Globus pallidus (tissue), 1 donor: ENCODE measurements at regions not wholly inside any gene's neighbourhood (a gene's known extent, or its start where the extent isn't known, plus 50 kb on each side); places are given as distances from the start of the nearest gene placed in this dataset.
A peak's percentile ranks its signal among the peaks of the same experiment; 100 is the strongest.

ENCODE experiments used
- DNase-seq: peaks from one replicate; pipeline ENCODE4 v3.0.0-alpha.2; 2015; ENCODE audit warnings: low spot score

GRCh38 chr11:11177156-11177808 is 175.8 kb downstream of the CSNK2A3 start:
- DNase-seq: no peak

DNA sequence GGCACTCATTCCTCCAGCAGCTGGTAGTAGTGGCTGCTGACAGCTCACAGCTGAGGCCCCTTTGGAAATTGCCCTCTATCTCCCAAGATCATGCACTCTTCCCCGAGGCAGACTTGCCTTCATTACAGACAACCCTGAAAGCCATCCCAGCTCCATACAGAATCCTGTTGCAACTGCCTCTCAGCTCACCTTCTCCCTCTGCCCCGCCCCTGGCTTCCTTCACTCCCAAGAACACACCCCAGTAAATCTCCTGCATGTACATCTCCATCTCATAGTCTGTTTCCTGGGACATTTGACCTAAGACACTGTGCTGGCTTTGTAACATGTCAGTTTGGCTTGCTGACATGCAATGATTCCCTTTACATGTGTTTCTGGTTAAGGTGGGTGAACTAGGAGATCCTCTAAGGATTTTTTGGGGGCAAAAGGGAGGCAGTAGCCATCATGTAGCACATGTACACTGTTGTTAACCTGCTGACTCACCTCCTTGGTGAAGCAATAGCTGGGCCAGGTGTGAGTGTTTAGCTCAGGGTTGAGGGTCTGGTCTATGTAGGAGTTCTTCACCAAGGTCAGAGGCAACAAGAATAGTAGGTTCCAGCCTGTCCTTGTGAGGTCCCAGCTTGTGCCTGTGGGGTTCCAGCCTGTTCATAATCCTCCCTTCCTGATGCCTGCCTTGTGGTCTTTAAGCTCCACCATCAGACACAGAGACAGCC is 179.6 kb downstream of the CSNK2A3 start:
- DNase-seq: no peak

GRCh38 chr11:11171854-11172253 is 181.2 kb downstream of the CSNK2A3 start:
- no peak for DNase-seq

- no peak for DNase-seq
Measured at GRCh38 chr11:11171285-11171684, 181.8 kb downstream of the CSNK2A3 start.

- no peak for DNase-seq
Measured at GRCh38 chr11:11170352-11171084, 182.5 kb downstream of the CSNK2A3 start.

GRCh38 chr11:11169715-11170351 is 183.2 kb downstream of the CSNK2A3 start:
- DNase-seq: no peak

GRCh38 chr11:11167806-11168205 is 185.2 kb downstream of the CSNK2A3 start:
- DNase-seq: no peak

DNA sequence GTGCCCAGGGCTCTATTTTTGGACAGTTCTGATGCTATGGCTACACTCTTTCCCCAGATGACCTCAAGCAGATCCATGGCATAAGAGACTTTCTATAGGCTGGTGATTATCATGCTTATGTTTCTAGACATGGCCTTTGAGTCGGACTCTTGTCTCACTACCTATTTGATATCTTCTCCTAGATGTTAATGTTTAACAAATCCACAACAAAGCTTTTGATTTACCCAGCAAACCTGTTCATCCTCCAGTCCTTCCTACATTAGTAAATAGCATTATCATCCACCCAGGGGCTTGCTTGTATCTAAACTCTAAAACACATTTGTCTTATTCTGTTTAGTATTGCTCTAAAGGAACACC is 188.7 kb downstream of the CSNK2A3 start:
- no peak for DNase-seq

- DNase-seq: peak; percentile 18
Measured at GRCh38 chr11:11163669-11164333, 189.2 kb downstream of the CSNK2A3 start.

- DNase-seq: no peak
Measured at GRCh38 chr11:11163236-11163635, 189.8 kb downstream of the CSNK2A3 start.

DNA sequence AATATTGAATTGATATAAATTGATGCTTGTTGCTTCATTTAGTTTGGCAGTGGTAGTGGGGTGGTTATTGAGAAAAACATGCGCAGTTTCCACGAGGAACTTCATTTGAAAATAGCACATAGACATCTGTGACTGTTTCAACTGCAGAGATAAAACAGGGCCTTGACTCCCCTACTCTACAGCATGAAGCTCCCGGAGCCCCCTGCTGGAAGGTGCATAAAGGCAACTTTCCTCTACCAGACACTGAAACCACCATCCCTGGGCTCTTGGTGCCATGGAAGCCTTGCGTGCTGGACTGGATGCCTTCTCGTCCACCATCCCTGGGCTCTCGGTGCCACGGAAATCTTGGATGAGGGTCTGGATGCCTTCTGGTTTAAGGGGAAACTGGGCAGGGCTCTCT is 195.9 kb downstream of the CSNK2A3 start:
- DNase-seq: no peak

DNA sequence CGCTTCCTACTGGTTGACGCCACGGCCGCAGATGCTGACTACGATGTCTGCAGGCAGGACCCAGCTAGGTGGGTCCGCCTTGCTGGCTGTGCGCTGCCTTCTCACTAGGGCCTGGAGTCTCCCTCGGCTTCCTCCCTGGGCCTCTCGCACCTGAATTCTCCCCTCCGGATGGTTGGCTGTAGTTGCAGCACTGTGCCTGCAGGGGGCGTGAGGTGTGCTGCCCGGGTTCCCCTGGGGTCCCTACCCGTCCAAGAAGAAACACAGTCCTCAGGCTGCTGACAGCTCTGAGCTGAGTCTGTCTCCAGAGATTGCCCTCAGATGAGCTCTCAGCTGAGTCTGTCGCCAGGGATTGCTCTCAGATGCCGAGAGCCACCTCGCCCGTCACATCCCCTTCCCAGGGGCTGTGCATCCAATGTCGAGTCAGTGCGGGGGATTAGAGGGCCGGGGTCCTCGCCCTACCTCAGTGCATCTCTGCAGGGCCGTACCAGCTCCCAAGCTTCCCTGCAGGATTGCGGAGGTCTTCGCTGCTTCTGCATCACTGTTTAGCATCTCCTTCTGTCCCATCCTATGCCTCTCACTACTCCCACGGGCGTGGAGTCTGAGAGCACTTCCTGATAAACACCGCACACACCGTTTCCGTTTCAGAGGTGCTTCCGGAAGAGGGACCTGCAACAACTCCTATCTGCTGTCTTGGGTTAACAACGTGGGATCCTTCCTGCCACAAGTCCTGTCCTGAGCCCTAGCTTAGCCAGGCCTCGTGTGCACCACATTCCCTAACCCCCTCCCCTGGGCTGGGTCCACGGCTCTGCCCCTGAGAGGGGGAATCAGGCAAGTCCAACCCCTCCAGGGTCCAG is 196.9 kb downstream of the CSNK2A3 start:
- DNase-seq: no peak

GRCh38 chr11:11152877-11153276 is 200.2 kb downstream of the CSNK2A3 start:
- DNase-seq: no peak

- no peak for DNase-seq
Measured at GRCh38 chr11:11149671-11150459, 203.2 kb downstream of the CSNK2A3 start.

- DNase-seq: no peak
Measured at GRCh38 chr11:11148596-11148995, 204.5 kb downstream of the CSNK2A3 start.

DNA sequence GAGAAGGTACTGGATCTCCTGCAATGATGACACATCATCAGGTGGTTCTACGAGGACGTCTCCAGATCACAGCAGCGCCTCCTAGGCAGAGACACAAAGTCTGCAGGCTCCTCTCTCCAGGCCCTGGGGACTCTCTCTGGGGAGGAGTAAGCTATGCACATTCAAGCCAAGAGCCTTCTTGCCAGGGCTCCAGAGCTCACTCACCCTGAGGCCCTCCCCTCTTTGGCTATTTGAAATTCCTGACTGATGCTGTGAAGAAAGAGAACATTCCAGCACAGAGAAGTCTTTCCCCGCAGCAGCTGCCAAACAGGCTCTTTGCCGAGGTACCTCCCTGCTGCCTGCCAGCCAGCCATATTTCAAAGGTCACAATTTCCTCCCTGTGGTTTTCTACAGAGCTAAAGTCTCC is 204.9 kb downstream of the CSNK2A3 start:
- DNase-seq: peak; percentile 63

- no peak for DNase-seq
Measured at GRCh38 chr11:11146830-11147229, 206.2 kb downstream of the CSNK2A3 start.

DNA sequence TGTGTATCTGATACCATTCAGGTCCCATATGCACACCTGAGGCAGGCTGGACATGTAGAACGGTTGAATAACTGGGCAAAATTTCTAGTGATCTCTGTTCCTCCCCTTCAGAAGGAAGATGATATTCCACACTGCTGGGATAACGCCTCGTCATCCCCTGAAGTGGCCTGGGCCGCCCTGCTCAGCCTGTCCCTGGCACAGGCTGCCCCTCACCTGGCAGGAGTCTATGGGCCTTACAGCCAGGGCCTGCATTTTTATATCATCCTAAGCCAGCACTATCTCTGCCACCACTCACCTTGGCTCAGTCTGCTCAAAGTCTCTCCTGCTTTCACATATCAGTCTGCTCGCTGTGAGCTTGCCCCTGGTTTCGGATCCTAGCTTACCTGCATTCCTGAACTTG is 209.2 kb downstream of the CSNK2A3 start:
- DNase-seq: no peak

DNA sequence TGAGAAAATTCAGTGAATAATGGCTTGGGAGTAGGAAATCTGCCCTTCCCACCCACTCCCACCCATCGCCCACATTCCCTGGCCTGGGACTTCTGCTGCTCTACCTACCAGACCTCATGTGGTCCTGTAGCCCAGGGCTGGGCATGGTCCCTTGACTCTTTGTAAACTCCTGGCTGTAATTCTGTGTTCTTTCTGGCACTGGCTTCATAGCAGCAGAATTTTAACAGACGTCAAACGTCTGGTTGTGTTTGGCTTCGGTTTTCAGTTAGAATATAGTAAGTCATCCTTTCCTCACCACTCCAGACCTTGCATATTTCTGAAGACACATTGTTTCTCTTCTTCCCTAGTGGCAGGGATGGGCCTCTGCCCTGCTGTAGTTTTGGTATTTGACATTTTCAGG is 210.6 kb downstream of the CSNK2A3 start:
- no peak for DNase-seq

GRCh38 chr11:11141065-11141464 is 212.0 kb downstream of the CSNK2A3 start:
- DNase-seq: no peak
